Motor neuron (in vitro differentiated cells): ENCODE measurements at regions not wholly inside any gene's neighbourhood (a gene's known extent, or its start where the extent isn't known, plus 50 kb on each side); places are given as distances from the start of the nearest gene placed in this dataset.

Experiments used
- ATAC-seq, 8 experiments: fragments of 200-7000 bp; cut with Tn5 transposase; replicated peaks in 6 of 8; 2 replicates each; pipeline ENCODE4 v1.8.0; 2021; ENCODE audit warnings: mild to moderate bottlenecking in 8 of 8, moderate library complexity in 8 of 8
- H3K27ac ChIP-seq, 2 donors: fragments of 250-450 bp; sonication (Bioruptor Pico); 2 replicates each; pipeline ENCODE4 v1.9.0; 2021; ENCODE audit warnings: antibody characterized with exemption in 2 of 2, mild to moderate bottlenecking in 2 of 2, moderate library complexity in 1 of 2
- H3K4me1 ChIP-seq, 2 donors: fragments of 250-450 bp; sonication (Bioruptor Pico); replicated peaks in 1 of 2; 2 replicates each; pipeline ENCODE4 v1.6.1; 2021; ENCODE audit warnings: antibody characterized with exemption in 2 of 2, mild to moderate bottlenecking in 2 of 2, moderate library complexity in 1 of 2
- H3K4me3 ChIP-seq, 5 donors: fragments of 250-450 bp; sonication (Bioruptor Pico); 2 replicates each; pipeline ENCODE4 v1.9.0; 2021; ENCODE audit warnings: antibody characterized with exemption in 5 of 5, mild to moderate bottlenecking in 5 of 5, moderate library complexity in 4 of 5
- WGBS, 10 experiments: fragments of 450-650 bp; shearing (Covaris generic); methylation state at CpG; one replicate each; pipeline ENCODE4 v1.0.0; 2022; 5-methylcytosine and 5-hydroxymethylcytosine counted together
- in situ Hi-C, 9 experiments: fragments of 400-800 bp; cut with MboI; loops; one replicate each; pipeline ENCODE4 v1.15.0; 2021; ENCODE audit warnings: low sequenced_read_pairs in 9 of 9, low pct_unique_long_range_greater_than_20kb in 2 of 9; ENCODE audit not compliant: unreplicated experiment in 9 of 9

GRCh38 chr10:118914629-118915028 lies 114.9 kb upstream of the NANOS1 start:
- peak in 6 of 8 experiments; percentile 34 to 61 (median 47) for ATAC-seq
- Histone ChIP-seq H3K4me3 (no peak overlapping the region), H3K27ac (no peak overlapping the region), H3K4me1 (peaks cover 9 to 13% of the 10 kb centered on the region in 2 donors)
- 60 to 100% (median 79%) methylated on average over 1 to 4 of the region's 4 CpGs; no CpG with 5 or more reads in 4 of the 10 experiments for WGBS, 10 experiments
- in situ Hi-C loops, result no loop called here

GRCh38 chr10:118915161-118915560 lies 114.4 kb upstream of the NANOS1 start:
- Histone ChIP-seq H3K4me3 (no peak overlapping the region), H3K27ac (no peak overlapping the region), H3K4me1 (peaks cover 8 to 9% of the 10 kb centered on the region in 2 donors)
- ATAC-seq, result no peak
- 27 to 100% (median 60%) methylated on average over 1 to 3 of the region's 8 CpGs; no CpG with 5 or more reads in 5 of the 10 experiments for WGBS, 10 experiments
- in situ Hi-C loops, result no loop called here

GRCh38 chr10:118916777-118917176 lies 112.7 kb upstream of the NANOS1 start:
- Histone ChIP-seq H3K4me3 (no peak overlapping the region), H3K4me1 (peaks cover 8 to 9% of the 10 kb centered on the region in 2 donors), H3K27ac (no peak overlapping the region)
- in situ Hi-C loops, result no loop called here
- WGBS, 10 experiments, result 0 to 88% (median 72%) methylated on average over 1 to 5 of the region's 6 CpGs
- ATAC-seq, result no peak

- 50 to 100% (median 83%) methylated on average over 1 to 6 of the region's 7 CpGs; no CpG with 5 or more reads in 2 of the 10 experiments for WGBS, 10 experiments
- Histone ChIP-seq H3K4me1 (peaks cover 8 to 9% of the 10 kb centered on the region in 2 donors), H3K4me3 (no peak overlapping the region), H3K27ac (no peak overlapping the region)
- no peak for ATAC-seq
- in situ Hi-C loops, result no loop called here
Measured at GRCh38 chr10:118917701-118918100, 111.8 kb upstream of the NANOS1 start.

GRCh38 chr10:118918116-118918515 lies 111.4 kb upstream of the NANOS1 start:
- H3K4me1 ChIP-seq, result peaks cover 8 to 9% of the 10 kb centered on the region in 2 donors
- 38 to 77% (median 70%) methylated on average over 2 to 4 of the region's 5 CpGs; no CpG with 5 or more reads in 4 of the 10 experiments for WGBS, 10 experiments
- ATAC-seq, result no peak
- H3K27ac ChIP-seq, result no peak overlapping the region
- in situ Hi-C loops, result no loop called here
- H3K4me3 ChIP-seq, result no peak overlapping the region

- no peak overlapping the region for H3K27ac ChIP-seq
- 0 to 69% (median 43%) methylated on average over 1 to 3 of the region's 3 CpGs; no CpG with 5 or more reads in 6 of the 10 experiments for WGBS, 10 experiments
- in situ Hi-C loops, result no loop called here
- H3K4me1 ChIP-seq, result peaks cover 8 to 9% of the 10 kb centered on the region in 2 donors
- no peak for ATAC-seq
- H3K4me3 ChIP-seq, result no peak overlapping the region
Measured at GRCh38 chr10:118918587-118918986, 110.9 kb upstream of the NANOS1 start.

GRCh38 chr10:118920206-118920605 lies 109.3 kb upstream of the NANOS1 start:
- no peak for ATAC-seq
- Histone ChIP-seq H3K27ac (no peak overlapping the region), H3K4me1 (peaks cover 9 to 14% of the 10 kb centered on the region in 2 donors), H3K4me3 (no peak overlapping the region)
- WGBS, 10 experiments, result 56 to 100% (median 94%) methylated on average over 1 to 7 of the region's 9 CpGs; no CpG with 5 or more reads in 2 of the 10 experiments
- in situ Hi-C loops, result no loop called here

- no peak for ATAC-seq
- Histone ChIP-seq H3K4me1 (peaks cover 9 to 19% of the 10 kb centered on the region in 2 donors), H3K27ac (no peak overlapping the region), H3K4me3 (no peak overlapping the region)
- 17 to 100% (median 64%) methylated on average over 1 of the region's 1 CpG; no CpG with 5 or more reads in 4 of the 10 experiments for WGBS, 10 experiments
- in situ Hi-C loops, result no loop called here
Measured at GRCh38 chr10:118922226-118922625, 107.3 kb upstream of the NANOS1 start.

- in situ Hi-C loops, result no loop called here
- Histone ChIP-seq H3K4me3 (no peak overlapping the region), H3K27ac (no peak overlapping the region), H3K4me1 (peaks cover 9 to 19% of the 10 kb centered on the region in 2 donors)
- WGBS, 10 experiments, result 33 to 100% (median 90%) methylated on average over 1 to 2 of the region's 2 CpGs; no CpG with 5 or more reads in 1 of the 10 experiments
- ATAC-seq, result no peak
Measured at GRCh38 chr10:118922972-118923371, 106.5 kb upstream of the NANOS1 start.

- no peak overlapping the region for H3K27ac ChIP-seq
- in situ Hi-C loops, result no loop called here
- no peak overlapping the region for H3K4me3 ChIP-seq
- WGBS, 10 experiments, result 65 to 100% (median 86%) methylated on average over 1 to 2 of the region's 3 CpGs; no CpG with 5 or more reads in 7 of the 10 experiments
- H3K4me1 ChIP-seq, result peaks cover 0 to 11% of the 10 kb centered on the region in 2 donors
- ATAC-seq, result no peak
Measured at GRCh38 chr10:118924493-118924892, 105.0 kb upstream of the NANOS1 start.

- in situ Hi-C loops, result no loop called here
- ATAC-seq, result peak in 2 of 8 experiments; percentile 15 to 52
- 69 to 100% (median 85%) methylated on average over 1 to 7 of the region's 8 CpGs; no CpG with 5 or more reads in 3 of the 10 experiments for WGBS, 10 experiments
- peaks cover 0 to 11% of the 10 kb centered on the region in 2 donors for H3K4me1 ChIP-seq
- H3K27ac ChIP-seq, result no peak overlapping the region
- no peak overlapping the region for H3K4me3 ChIP-seq
Measured at GRCh38 chr10:118925404-118926071, 104.0 kb upstream of the NANOS1 start.

- Histone ChIP-seq H3K4me1 (peaks cover 0 to 11% of the 10 kb centered on the region in 2 donors), H3K4me3 (no peak overlapping the region), H3K27ac (no peak overlapping the region)
- WGBS, 10 experiments, result 8 to 90% (median 62%) methylated on average over 1 to 3 of the region's 3 CpGs; no CpG with 5 or more reads in 1 of the 10 experiments
- in situ Hi-C loops, result no loop called here
- no peak for ATAC-seq
Measured at GRCh38 chr10:118926072-118926417, 103.5 kb upstream of the NANOS1 start.

- in situ Hi-C loops, result no loop called here
- Histone ChIP-seq H3K4me3 (no peak overlapping the region), H3K4me1 (peaks cover 0 to 11% of the 10 kb centered on the region in 2 donors), H3K27ac (no peak overlapping the region)
- no peak for ATAC-seq
- WGBS, 10 experiments, result 60 to 100% (median 89%) methylated on average over 1 to 6 of the region's 6 CpGs; no CpG with 5 or more reads in 1 of the 10 experiments
Measured at GRCh38 chr10:118926441-118926840, 103.1 kb upstream of the NANOS1 start.

GRCh38 chr10:118926903-118927302 lies 102.6 kb upstream of the NANOS1 start:
- Histone ChIP-seq H3K4me1 (peaks cover 0 to 11% of the 10 kb centered on the region in 2 donors), H3K4me3 (no peak overlapping the region), H3K27ac (no peak overlapping the region)
- in situ Hi-C loops, result no loop called here
- 75 to 85% methylated on average over 1 of the region's 1 CpG; no CpG with 5 or more reads in 8 of the 10 experiments for WGBS, 10 experiments
- ATAC-seq, result no peak
